ENCODE measurements at regions not wholly inside any gene's neighbourhood (a gene's known extent, or its start where the extent isn't known, plus 50 kb on each side); places are given as distances from the start of the nearest gene placed in this dataset.

DNA sequence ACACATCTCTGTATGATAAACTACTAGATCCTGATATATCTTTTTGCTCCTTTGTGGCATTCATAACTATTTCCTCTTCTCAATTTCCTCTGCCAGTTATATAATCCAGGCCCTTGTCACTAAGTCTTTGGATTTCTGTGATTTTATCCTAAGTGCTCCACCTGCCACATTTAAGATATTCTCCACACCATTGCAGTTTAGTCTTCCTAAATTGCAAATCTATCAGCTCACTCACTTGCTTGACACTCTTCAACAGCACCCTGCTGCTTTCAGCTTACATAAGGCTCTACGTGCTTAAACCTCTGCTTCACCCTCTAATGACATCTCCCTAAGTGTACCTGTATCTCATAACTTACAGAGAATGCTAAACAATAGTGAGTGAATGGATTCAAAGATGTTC, 1032.2 kb upstream of the SEL1L start:
- H3K4me3 Mint-ChIP-seq = no peak overlapping the region
- no peaks in the 10 kb centered on the region for H3K4me1 Mint-ChIP-seq
- H3K27me3 Mint-ChIP-seq = no peaks in the 10 kb centered on the region
- H3K36me3 Mint-ChIP-seq = no peaks in the 10 kb centered on the region
- ATAC-seq = no peak
- no peak overlapping the region for H3K27ac Mint-ChIP-seq
- peaks cover 13% of the 10 kb centered on the region for H3K9me3 Mint-ChIP-seq

DNA sequence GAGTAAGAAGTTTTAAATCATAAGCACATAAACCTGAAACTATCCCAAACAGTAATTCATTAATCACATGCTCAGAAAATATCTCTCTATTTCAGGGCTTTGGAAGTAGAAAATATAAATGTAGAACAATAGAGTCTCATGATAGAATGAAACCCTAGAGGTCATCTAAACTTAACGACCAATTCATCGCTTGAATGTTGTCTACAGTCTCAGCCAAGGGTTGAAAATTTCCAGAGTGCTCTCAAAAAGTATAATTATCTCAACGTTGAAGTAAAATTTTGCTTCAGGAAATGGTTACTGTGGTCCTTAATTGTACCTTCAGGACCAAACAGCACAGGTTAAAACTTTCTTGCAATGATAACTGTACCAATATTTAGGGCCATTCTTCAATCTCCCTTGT, 1053.6 kb upstream of the SEL1L start:
- H3K9me3 Mint-ChIP-seq = no peaks in the 10 kb centered on the region
- ATAC-seq = no peak
- H3K27me3 Mint-ChIP-seq = no peaks in the 10 kb centered on the region
- H3K4me3 Mint-ChIP-seq = no peak overlapping the region
- no peaks in the 10 kb centered on the region for H3K4me1 Mint-ChIP-seq
- no peak overlapping the region for H3K27ac Mint-ChIP-seq
- no peaks in the 10 kb centered on the region for H3K36me3 Mint-ChIP-seq

DNA sequence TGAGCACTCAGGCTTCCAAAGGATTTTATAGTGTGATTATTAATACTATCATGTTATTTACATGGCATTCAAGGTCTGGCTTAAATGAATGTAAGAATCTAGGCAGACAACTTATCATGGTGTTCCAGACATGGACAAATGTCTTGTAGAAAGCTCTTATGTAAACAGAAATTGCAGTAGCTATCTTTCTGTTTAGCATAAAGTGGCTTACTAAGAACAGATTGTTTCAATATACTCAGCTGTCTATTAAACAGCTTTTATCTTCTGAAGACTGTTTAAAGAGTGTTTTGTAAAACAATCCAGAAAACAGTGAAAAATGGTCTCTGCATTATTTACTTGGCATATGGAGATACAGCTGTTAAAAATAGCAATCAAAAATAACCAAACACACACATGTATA, 1061.8 kb upstream of the SEL1L start:
- Mint-ChIP-seq H3K27ac (no peak overlapping the region), H3K27me3 (no peaks in the 10 kb centered on the region), H3K4me3 (no peak overlapping the region), H3K9me3 (peaks cover 7% of the 10 kb centered on the region), H3K36me3 (no peaks in the 10 kb centered on the region), H3K4me1 (no peaks in the 10 kb centered on the region)
- ATAC-seq = no peak

DNA sequence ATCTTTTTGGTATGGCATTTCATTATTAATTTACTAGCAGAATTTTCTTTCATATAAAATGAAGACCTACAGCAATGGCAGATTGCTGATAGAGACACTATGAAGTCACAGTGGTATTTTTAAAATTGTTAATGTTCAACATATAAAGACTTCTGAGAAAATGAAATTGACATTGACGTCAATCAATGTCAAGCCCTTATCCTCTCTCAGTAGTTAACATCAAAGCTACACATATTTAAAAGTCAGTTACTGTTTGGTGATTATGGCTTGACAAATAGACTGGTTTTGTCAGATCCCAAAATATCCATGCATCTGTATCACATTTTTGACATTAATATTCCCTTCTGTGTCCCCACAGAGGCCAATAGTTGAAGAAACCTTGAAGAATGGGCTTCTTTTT, 1069.1 kb upstream of the SEL1L start:
- no peak for ATAC-seq
- H3K27ac Mint-ChIP-seq = no peak overlapping the region
- H3K27me3 Mint-ChIP-seq = no peaks in the 10 kb centered on the region
- no peak overlapping the region for H3K4me3 Mint-ChIP-seq
- no peaks in the 10 kb centered on the region for H3K4me1 Mint-ChIP-seq
- H3K36me3 Mint-ChIP-seq = no peaks in the 10 kb centered on the region
- H3K9me3 Mint-ChIP-seq = peaks cover 7% of the 10 kb centered on the region

DNA sequence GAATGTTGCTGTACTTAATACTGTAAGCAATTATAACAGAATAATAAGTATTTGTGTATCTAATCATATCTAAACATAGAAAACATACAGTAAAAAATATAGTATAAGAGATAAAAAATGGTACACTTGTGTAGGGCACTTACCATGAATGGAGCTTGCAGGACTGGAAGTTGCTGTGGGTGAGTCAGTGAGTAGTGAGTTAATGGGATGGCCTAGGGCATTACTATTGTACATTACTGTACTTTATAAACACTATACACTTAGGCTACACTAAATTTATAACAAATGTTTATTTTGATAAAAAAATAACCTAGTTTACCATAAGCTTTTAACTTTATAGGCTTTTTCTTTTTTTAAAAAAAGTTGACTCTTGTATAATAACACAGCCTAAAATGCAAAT, 1071.2 kb upstream of the SEL1L start:
- no peaks in the 10 kb centered on the region for H3K4me1 Mint-ChIP-seq
- H3K4me3 Mint-ChIP-seq = no peak overlapping the region
- no peaks in the 10 kb centered on the region for H3K27me3 Mint-ChIP-seq
- H3K27ac Mint-ChIP-seq = no peak overlapping the region
- H3K9me3 Mint-ChIP-seq = peaks cover 3% of the 10 kb centered on the region
- ATAC-seq = no peak
- no peaks in the 10 kb centered on the region for H3K36me3 Mint-ChIP-seq

DNA sequence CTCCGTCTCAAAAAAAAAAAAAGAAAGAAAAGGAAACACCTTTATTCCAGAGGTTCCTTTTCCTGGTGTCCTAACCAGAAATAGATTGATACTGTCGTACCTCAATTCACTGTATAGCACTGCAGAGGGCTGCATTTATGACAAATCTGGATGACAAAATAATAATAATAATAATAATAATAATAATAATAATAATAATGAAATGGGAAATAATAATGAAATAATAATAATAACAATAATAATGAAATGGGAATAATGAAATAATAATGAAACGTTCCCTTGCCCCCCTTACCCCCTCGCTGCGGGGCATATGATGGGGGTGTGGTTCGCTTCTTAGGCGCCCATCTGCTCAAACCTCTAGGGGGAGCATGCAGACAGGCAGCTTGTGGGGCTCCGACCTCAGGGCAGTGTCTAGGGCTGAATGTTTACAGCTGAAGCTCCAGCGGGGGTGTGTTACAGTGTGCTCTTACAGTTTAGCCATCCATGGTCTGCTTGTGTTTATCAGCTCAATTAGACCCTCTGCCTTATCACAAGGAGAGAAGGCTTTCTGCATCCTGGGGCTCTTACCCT, 1088.3 kb upstream of the SEL1L start:
- Mint-ChIP-seq H3K27me3 (no peaks in the 10 kb centered on the region), H3K9me3 (peaks cover 5% of the 10 kb centered on the region), H3K4me1 (no peaks in the 10 kb centered on the region), H3K4me3 (no peak overlapping the region), H3K36me3 (no peaks in the 10 kb centered on the region), H3K27ac (no peak overlapping the region)
- ATAC-seq = no peak

DNA sequence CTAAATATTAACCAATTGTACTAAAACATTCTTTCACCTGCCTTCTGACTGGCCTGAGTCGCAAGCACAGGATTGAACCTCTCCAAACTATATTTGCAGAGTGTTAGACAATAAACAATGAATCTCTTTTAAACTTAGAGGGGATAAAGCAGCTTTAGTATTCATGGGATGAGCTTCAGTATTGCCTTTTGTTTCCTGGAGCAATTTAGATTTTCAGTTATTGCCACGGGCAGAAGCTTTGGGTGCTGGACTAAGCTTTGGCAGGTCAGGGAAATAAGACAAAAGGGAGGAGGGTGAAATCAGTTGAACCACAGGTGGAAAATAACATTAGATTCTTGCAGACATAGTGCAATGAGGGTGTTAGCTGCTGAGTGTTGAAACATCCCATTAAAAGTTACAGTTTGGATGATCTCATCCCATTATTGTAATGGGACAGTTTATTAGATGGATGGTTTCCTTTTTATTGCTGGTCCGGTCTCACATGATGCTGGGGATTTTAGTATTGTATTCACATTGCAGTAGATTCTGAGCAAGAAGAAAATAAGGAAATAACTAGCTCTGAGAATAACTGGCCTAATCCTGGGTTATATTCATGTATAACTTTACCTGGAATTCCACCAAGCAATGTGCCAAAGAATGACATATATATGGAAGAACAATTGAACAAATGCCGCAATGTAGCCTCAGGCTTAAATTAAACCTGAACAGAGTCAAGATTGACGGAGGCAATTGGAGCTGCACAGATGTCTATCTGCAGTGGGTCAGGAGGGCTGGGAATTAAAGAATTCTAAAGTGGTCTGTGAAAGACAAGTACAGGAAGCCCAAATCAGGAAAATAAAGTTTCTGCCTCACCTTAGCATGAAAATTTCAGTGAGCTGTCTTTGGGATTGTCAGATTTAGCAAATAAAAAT, 1092.8 kb upstream of the SEL1L start:
- Mint-ChIP-seq H3K4me1 (no peaks in the 10 kb centered on the region), H3K27ac (no peak overlapping the region), H3K36me3 (no peaks in the 10 kb centered on the region), H3K27me3 (no peaks in the 10 kb centered on the region), H3K9me3 (peaks cover 8% of the 10 kb centered on the region), H3K4me3 (no peak overlapping the region)
- ATAC-seq = no peak

DNA sequence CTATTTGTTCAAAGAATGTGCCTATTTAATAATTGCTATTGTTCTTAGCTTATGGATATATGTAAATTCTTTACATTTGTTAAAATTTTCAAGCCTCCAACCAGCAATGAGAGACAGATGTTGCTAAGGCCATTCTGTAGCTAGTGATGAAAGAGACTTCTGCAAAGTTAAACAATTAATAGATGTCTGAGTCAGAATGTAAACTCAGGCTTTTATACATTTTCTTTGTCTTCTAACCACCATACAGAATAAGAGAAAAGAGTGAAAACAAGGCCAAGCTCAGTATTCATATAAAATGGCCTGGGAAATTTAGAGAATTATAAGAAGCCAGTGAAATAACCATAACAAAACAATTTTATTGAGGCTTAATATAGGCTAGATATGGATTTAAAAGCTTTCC, 1102.3 kb upstream of the SEL1L start:
- no peaks in the 10 kb centered on the region for H3K36me3 Mint-ChIP-seq
- H3K27me3 Mint-ChIP-seq = no peaks in the 10 kb centered on the region
- H3K9me3 Mint-ChIP-seq = peaks cover 7% of the 10 kb centered on the region
- no peak overlapping the region for H3K4me3 Mint-ChIP-seq
- ATAC-seq = no peak
- no peaks in the 10 kb centered on the region for H3K4me1 Mint-ChIP-seq
- no peak overlapping the region for H3K27ac Mint-ChIP-seq

DNA sequence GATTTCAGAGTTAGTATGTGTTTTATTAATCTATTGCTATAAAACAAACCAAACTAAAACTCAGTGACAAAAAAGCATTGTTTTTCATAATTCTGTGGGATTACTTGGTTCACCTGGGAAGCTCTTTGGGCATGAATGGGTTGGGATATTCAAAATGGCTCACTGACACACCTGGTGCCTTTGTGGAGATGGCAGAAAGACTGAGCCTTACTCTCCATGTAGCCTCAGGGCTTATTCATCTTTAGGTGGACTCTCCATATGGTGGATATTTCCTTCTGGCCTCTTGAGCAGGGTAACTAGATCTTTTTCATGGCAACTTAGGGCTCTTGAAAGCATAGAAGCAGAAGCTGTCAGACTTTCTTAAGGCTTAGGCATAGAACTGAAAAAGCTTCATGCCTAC, 1102.8 kb upstream of the SEL1L start:
- no peak overlapping the region for H3K27ac Mint-ChIP-seq
- no peaks in the 10 kb centered on the region for H3K4me1 Mint-ChIP-seq
- peaks cover 6% of the 10 kb centered on the region for H3K9me3 Mint-ChIP-seq
- no peak overlapping the region for H3K4me3 Mint-ChIP-seq
- no peaks in the 10 kb centered on the region for H3K27me3 Mint-ChIP-seq
- ATAC-seq = no peak
- H3K36me3 Mint-ChIP-seq = no peaks in the 10 kb centered on the region

DNA sequence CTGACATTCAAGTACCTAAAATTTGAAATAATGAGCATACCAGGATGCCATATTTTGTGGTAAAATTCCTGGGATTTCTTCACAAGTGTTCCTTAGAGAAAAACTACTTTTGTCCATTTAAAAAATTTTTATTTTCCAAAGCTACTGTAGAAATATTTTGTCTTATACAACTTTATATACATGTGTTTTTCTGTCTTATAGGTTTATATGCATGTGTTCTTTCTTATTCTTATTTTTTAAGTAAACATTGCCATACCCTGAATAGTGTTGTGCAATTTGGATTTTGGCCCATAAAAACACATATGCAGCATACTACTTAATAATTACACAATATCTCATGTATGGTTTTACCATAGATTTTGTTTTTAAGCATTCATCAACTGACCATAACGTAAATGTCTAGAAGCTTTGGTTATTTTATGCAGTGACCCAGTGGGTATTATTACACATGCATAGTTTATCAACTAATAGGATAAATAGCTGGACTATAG, 1107.4 kb upstream of the SEL1L start:
- Mint-ChIP-seq H3K4me1 (no peaks in the 10 kb centered on the region), H3K36me3 (no peaks in the 10 kb centered on the region), H3K27ac (no peak overlapping the region), H3K27me3 (no peaks in the 10 kb centered on the region), H3K4me3 (no peak overlapping the region), H3K9me3 (no peaks in the 10 kb centered on the region)
- no peak for ATAC-seq

DNA sequence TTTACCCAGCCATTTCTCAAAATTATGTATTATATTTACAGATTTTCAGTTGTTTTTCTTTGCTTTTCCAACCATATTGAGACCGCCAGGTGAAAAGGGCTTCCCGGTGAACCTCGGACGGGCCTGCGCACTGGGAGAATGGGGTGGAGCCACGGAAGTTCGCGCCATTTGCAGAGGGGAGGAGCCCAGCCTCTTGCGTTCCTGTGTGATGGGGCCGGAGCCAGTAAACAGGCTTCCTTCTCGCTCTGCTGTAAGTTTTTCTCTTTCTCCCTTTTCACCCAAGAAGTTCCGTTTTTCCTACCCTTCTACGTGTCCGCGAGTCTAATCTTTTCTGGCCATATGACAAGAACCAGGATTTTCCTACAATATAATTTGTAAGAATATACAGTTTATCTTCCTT, 1108.8 kb upstream of the SEL1L start:
- H3K36me3 Mint-ChIP-seq = no peaks in the 10 kb centered on the region
- no peaks in the 10 kb centered on the region for H3K4me1 Mint-ChIP-seq
- H3K27ac Mint-ChIP-seq = no peak overlapping the region
- no peaks in the 10 kb centered on the region for H3K27me3 Mint-ChIP-seq
- no peak for ATAC-seq
- H3K4me3 Mint-ChIP-seq = no peak overlapping the region
- H3K9me3 Mint-ChIP-seq = no peaks in the 10 kb centered on the region

DNA sequence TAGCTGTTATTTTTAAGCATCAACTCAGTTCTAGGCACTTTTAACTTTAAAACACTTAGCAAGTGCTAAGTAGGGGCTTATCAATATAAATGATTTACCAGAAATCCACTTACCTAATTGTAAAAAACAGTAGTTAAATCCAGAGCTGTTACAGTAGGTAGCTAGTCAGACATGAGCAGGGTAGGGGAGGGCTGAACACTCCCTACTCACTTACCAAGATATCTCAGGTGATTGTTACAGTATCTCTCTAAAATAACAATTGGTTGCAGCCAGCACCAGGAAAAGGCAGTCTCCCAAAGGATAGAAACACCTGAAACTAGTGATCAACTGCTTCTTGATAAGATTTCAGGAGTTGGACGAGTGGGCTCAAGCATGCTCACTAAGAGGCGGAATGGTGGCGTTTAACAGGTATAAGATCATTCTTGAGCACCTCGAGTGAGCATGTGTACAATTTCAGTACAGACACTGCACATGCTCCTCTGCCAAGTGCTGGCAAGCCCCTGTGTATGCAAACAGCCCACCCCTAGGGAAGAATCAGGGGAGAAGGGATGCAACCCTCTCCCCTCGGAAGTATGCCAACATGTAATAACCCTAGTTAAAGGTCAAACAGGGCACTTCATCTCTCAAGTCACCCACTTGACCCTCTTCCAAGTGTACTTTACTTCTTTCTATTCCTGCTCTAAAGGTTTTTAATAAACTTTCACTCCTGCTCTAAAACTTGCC, 1113.6 kb upstream of the SEL1L start:
- H3K4me3 Mint-ChIP-seq = no peak overlapping the region
- no peak overlapping the region for H3K27ac Mint-ChIP-seq
- no peaks in the 10 kb centered on the region for H3K36me3 Mint-ChIP-seq
- ATAC-seq = no peak
- no peaks in the 10 kb centered on the region for H3K27me3 Mint-ChIP-seq
- H3K4me1 Mint-ChIP-seq = no peaks in the 10 kb centered on the region
- no peaks in the 10 kb centered on the region for H3K9me3 Mint-ChIP-seq

DNA sequence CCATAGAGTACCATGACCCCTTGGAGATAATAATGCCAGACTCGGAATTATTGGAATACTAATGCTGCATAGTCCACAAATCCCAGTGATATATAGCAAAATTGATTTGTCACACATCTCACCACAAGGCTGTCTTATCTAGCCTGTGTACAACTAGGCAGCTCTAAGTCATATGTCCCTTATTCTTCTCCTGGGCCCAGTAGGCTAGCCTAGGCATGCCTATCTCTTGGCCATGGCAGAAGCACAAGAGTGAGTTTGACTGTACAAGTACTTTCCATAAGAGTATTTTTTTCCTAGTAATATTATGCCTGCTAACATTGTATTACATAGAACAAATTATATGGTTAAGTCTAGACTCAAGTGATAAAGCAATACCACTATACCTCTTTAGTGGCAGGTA, 1122.1 kb upstream of the SEL1L start:
- H3K36me3 Mint-ChIP-seq = no peaks in the 10 kb centered on the region
- H3K27ac Mint-ChIP-seq = no peak overlapping the region
- no peaks in the 10 kb centered on the region for H3K27me3 Mint-ChIP-seq
- H3K4me3 Mint-ChIP-seq = no peak overlapping the region
- no peaks in the 10 kb centered on the region for H3K4me1 Mint-ChIP-seq
- H3K9me3 Mint-ChIP-seq = no peaks in the 10 kb centered on the region
- no peak for ATAC-seq

DNA sequence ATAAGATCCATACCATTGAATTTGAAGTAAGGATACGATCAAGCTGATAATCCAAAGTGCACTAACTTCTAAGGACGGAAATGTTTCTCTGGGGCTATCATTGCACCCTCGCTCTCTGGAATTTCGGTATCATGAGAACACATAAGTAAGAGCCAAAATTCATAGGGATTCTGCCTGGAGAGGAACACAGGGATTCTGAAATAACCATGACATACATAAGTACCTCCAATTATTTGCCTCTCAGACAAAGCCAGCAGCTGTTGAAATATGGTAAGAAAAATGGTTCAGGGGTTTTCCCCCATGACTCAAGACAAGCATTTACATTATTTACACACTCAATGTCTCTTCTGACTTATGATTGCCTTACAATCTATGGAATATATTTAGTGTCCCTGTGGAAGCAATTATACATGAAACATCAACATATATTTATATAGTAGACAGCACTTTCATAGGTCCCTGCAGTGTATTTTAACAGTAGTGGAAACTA, 1123.6 kb upstream of the SEL1L start:
- no peaks in the 10 kb centered on the region for H3K36me3 Mint-ChIP-seq
- H3K27ac Mint-ChIP-seq = no peak overlapping the region
- H3K4me1 Mint-ChIP-seq = no peaks in the 10 kb centered on the region
- no peaks in the 10 kb centered on the region for H3K27me3 Mint-ChIP-seq
- ATAC-seq = no peak
- H3K4me3 Mint-ChIP-seq = no peak overlapping the region
- H3K9me3 Mint-ChIP-seq = no peaks in the 10 kb centered on the region

DNA sequence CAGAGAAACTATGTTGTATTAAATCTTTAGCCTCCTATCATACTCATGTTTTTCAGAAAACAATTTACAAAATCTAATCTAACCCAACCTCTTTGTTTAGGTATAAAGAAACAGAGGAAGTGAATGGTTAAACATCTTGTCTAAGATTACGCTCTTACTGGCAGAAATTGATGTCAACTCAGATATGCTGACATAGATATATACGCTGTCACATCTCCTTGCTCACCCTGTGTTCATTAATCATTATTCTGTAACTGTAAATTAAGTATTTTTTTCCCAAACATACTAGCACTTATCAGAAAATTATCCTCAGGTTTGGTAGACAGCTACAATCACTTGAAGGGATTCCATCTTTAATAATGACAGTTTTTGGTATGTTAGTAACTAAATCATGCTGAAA, 1127.6 kb upstream of the SEL1L start:
- no peak for ATAC-seq
- H3K27ac Mint-ChIP-seq = no peak overlapping the region
- no peaks in the 10 kb centered on the region for H3K36me3 Mint-ChIP-seq
- H3K9me3 Mint-ChIP-seq = no peaks in the 10 kb centered on the region
- H3K4me1 Mint-ChIP-seq = no peaks in the 10 kb centered on the region
- no peaks in the 10 kb centered on the region for H3K27me3 Mint-ChIP-seq
- H3K4me3 Mint-ChIP-seq = no peak overlapping the region

Data from stimulated activated memory B cell treated with anti-CD40 and anti-IgM and Interleukin-4, amounts not matched to agents 10 μg/mL and 1 μg/mL and 100 μg/mL, for 72 hours (primary cell).